Spleen (tissue), 7 donors: ENCODE measurements at regions not wholly inside any gene's neighbourhood (a gene's known extent, or its start where the extent isn't known, plus 50 kb on each side); places are given as distances from the start of the nearest gene placed in this dataset.

Source experiments
- POLR2AphosphoS5 ChIP-seq, 3 donors: sonication (generic); formaldehyde crosslinking; IDR thresholded peaks; one replicate each; pipeline ENCODE4 v1.5.1; 2017; ENCODE audit warnings: antibody characterized with exemption in 3 of 3
- TF ChIP-seq, protein P1 (sequence below), 11 experiments: fragments of 200-600 bp in 7 of 11; fragments of 450-650 bp in 4 of 11; sonication (generic) in 4 of 11; IDR thresholded peaks in 8 of 11; conservative IDR thresholded peaks in 3 of 11; 1 replicate in 7 of 11; 2 replicates in 4 of 11; pipeline versions ENCODE4 v1.4.0 to v1.8.0; 2016 to 2021; ENCODE audit warnings: antibody characterized with exemption in 11 of 11, inconsistent platforms in 4 of 11, mild to moderate bottlenecking in 1 of 11
- donor health status: DM: no; HTN: no; CAD: no; lungs with moderate emphysema.
- donor health status: DM: no; HTN: no; CAD: no.
- donor health status: DM: no; HTN: no; CAD: no.

DNA sequence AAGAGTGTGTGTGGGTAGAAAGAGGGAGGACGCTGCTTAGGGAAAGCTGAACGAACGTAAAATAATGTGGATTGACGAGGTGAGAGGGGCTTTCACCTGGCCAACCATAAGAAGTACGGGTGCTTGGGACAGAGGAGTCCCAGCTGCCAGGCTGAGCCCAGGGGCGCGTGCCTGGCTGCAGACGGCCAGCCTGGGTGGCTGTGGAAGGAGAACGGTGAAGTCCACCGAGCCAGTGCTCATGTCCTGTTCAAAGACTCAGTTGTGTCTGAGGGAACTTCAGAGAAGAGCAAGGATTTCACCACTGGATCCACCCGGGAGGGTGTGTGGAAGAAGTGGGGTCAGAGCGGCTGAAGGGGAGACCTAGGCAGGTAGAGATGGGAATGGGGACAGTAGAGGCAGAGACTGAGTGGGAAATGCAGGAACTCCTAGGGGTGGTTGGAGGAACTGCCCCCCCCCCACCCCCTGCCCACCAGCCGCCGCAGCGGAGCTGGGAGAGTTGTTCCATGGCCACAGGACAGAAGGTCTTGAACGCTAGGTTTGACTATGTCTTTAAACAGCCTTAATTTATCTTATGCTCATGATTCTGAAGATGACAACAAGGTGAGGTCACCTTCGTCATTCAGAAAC, 68.1 kb upstream of the TBXT start:
- TF ChIP-seq, protein P1, sequence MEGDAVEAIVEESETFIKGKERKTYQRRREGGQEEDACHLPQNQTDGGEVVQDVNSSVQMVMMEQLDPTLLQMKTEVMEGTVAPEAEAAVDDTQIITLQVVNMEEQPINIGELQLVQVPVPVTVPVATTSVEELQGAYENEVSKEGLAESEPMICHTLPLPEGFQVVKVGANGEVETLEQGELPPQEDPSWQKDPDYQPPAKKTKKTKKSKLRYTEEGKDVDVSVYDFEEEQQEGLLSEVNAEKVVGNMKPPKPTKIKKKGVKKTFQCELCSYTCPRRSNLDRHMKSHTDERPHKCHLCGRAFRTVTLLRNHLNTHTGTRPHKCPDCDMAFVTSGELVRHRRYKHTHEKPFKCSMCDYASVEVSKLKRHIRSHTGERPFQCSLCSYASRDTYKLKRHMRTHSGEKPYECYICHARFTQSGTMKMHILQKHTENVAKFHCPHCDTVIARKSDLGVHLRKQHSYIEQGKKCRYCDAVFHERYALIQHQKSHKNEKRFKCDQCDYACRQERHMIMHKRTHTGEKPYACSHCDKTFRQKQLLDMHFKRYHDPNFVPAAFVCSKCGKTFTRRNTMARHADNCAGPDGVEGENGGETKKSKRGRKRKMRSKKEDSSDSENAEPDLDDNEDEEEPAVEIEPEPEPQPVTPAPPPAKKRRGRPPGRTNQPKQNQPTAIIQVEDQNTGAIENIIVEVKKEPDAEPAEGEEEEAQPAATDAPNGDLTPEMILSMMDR (IDR thresholded peaks at IDR 0.05 in 8 of 11, conservative IDR thresholded peaks at IDR 0.05 in 3 of 11) = no peak
- TF ChIP-seq POLR2AphosphoS5 (IDR thresholded peaks at IDR 0.05) = no peak
